GM23338 (cell line): ENCODE measurements at regions not wholly inside any gene's neighbourhood (a gene's known extent, or its start where the extent isn't known, plus 50 kb on each side); places are given as distances from the start of the nearest gene placed in this dataset.

ENCODE experiments used
- ATAC-seq: fragments of 200-7000 bp; cut with Tn5 transposase; 3 replicates; pipeline ENCODE4 v1.9.1; 2020
- DNase-seq: peaks from one replicate; pipeline ENCODE4 v3.0.0-alpha.2; 2015; ENCODE audit warnings: low spot score
- H2AFZ ChIP-seq: fragments of 200-600 bp; sonication (generic); 2 replicates; pipeline ENCODE4 v1.8.0; 2016; ENCODE audit warnings: antibody characterized with exemption, mild to moderate bottlenecking, moderate library complexity
- H3F3A ChIP-seq: fragments of 200-600 bp; sonication (generic); replicated peaks from 2 replicates; pipeline ENCODE4 v1.8.0; 2017; ENCODE audit warnings: antibody characterized with exemption, mixed run types, low read depth
- H3K27ac ChIP-seq: fragments of 200-600 bp; sonication (generic); 2 replicates; pipeline ENCODE4 v1.6.1; 2016; ENCODE audit warnings: low read depth
- H3K27me3 ChIP-seq: fragments of 200-600 bp; sonication (generic); 2 replicates; pipeline ENCODE4 v1.8.0; 2016; ENCODE audit warnings: mild to moderate bottlenecking, mixed run types, moderate library complexity; ENCODE audit not compliant: insufficient read depth
- H3K36me3 ChIP-seq: fragments of 200-600 bp; sonication (generic); 2 replicates; pipeline ENCODE4 v1.8.0; 2016; ENCODE audit warnings: mild to moderate bottlenecking; ENCODE audit not compliant: insufficient read depth
- H3K4me1 ChIP-seq: fragments of 200-600 bp; sonication (generic); 2 replicates; pipeline ENCODE4 v1.8.0; 2016; ENCODE audit warnings: mild to moderate bottlenecking, moderate library complexity; ENCODE audit not compliant: insufficient read depth
- H3K4me2 ChIP-seq: fragments of 200-600 bp; sonication (generic); 2 replicates; pipeline ENCODE4 v1.7.1; 2017; ENCODE audit warnings: mixed run types
- H3K4me3 ChIP-seq: fragments of 200-600 bp; sonication (generic); 2 replicates; pipeline ENCODE4 v1.6.1; 2016; ENCODE audit warnings: mixed run types
- H3K79me2 ChIP-seq: fragments of 200-600 bp; sonication (generic); replicated peaks from 2 replicates; pipeline ENCODE4 v1.8.0; 2017; ENCODE audit warnings: mild to moderate bottlenecking; ENCODE audit not compliant: insufficient read depth
- H3K9me2 ChIP-seq: fragments of 200-600 bp; sonication (generic); 2 replicates; pipeline ENCODE4 v1.8.0; 2017; ENCODE audit not compliant: insufficient read depth
- H4K20me1 ChIP-seq: fragments of 200-600 bp; sonication (generic); replicated peaks from 2 replicates; pipeline ENCODE4 v1.8.0; 2017; ENCODE audit warnings: mild to moderate bottlenecking; ENCODE audit not compliant: insufficient read depth
- H3K27ac Mint-ChIP-seq: 2 replicates; pipeline ENCODE4 v1.8.0; 2020; ENCODE audit warnings: inconsistent platforms, mild to moderate bottlenecking, moderate library complexity, mixed read lengths
- H3K27me3 Mint-ChIP-seq: 3 replicates; pipeline ENCODE4 v1.8.0; 2022; ENCODE audit warnings: low read depth, mild to moderate bottlenecking, moderate library complexity, mixed read lengths, inconsistent platforms; ENCODE audit not compliant: insufficient read depth, poor library complexity
- H3K36me3 Mint-ChIP-seq: 3 replicates; pipeline ENCODE4 v1.8.0; 2021; ENCODE audit warnings: low read depth, mild to moderate bottlenecking, inconsistent platforms, moderate library complexity, mixed read lengths
- H3K4me1 Mint-ChIP-seq: 3 replicates; pipeline ENCODE4 v1.8.0; 2020; ENCODE audit warnings: mild to moderate bottlenecking, inconsistent platforms, mixed read lengths
- H3K4me3 Mint-ChIP-seq: 3 replicates; pipeline ENCODE4 v1.8.0; 2021; ENCODE audit warnings: moderate library complexity, mild to moderate bottlenecking, inconsistent platforms, mixed read lengths
- H3K9me3 Mint-ChIP-seq: 3 replicates; pipeline ENCODE4 v1.8.0; 2020; ENCODE audit warnings: moderate library complexity, mild to moderate bottlenecking, inconsistent platforms, mixed read lengths
- EZH2 ChIP-seq: fragments of 200-600 bp; sonication (generic); IDR thresholded peaks from one replicate; pipeline ENCODE4 v1.8.0; 2017; ENCODE audit warnings: antibody characterized with exemption, mild to moderate bottlenecking, low read depth; ENCODE audit not compliant: unreplicated experiment
- EZH2phosphoT487 ChIP-seq: fragments of 200-600 bp; sonication (generic); IDR thresholded peaks from one replicate; pipeline ENCODE4 v1.8.1; 2018; ENCODE audit warnings: antibody characterized with exemption; ENCODE audit not compliant: unreplicated experiment
- NANOG ChIP-seq: IDR thresholded peaks from 2 replicates; pipeline ENCODE4 v1.6.1; 2016; ENCODE audit warnings: antibody characterized with exemption, borderline replicate concordance
- POLR2AphosphoS5 ChIP-seq: IDR thresholded peaks from 2 replicates; pipeline ENCODE4 v1.6.1; 2016; ENCODE audit warnings: antibody characterized with exemption, low read depth
- STAT1 ChIP-seq: IDR thresholded peaks from one replicate; pipeline ENCODE4 v1.6.1; 2016; ENCODE audit warnings: antibody characterized with exemption; ENCODE audit not compliant: unreplicated experiment
- ZNF114 ChIP-seq: fragments of 250-450 bp; sonication (Bioruptor Pico); IDR thresholded peaks from 2 replicates; pipeline ENCODE4 v1.5.0; 2020; ENCODE audit warnings: mild to moderate bottlenecking, moderate library complexity
- ZNF331 ChIP-seq: fragments of 250-450 bp; sonication (Bioruptor Pico); IDR thresholded peaks from 2 replicates; pipeline ENCODE4 v1.5.0; 2020; ENCODE audit warnings: low read depth, mild to moderate bottlenecking, moderate library complexity
- TF ChIP-seq, protein P1 (sequence below): IDR thresholded peaks from 2 replicates; pipeline ENCODE4 v1.6.1; 2016; ENCODE audit warnings: antibody characterized with exemption
- TF ChIP-seq, protein P2 (sequence below): IDR thresholded peaks from one replicate; pipeline ENCODE4 v1.6.1; 2018; ENCODE audit warnings: antibody characterized with exemption; ENCODE audit not compliant: unreplicated experiment
- TF ChIP-seq, protein P3 (sequence below), 2 experiments: fragments of 200-600 bp in 1 of 2; sonication (generic) in 1 of 2; conservative IDR thresholded peaks; 2 replicates each; pipeline versions ENCODE4 v1.5.1 to v1.6.1; 2016 to 2017; ENCODE audit warnings: antibody characterized with exemption in 2 of 2, low read depth in 2 of 2, mild to moderate bottlenecking in 2 of 2, moderate library complexity in 1 of 2

DNA sequence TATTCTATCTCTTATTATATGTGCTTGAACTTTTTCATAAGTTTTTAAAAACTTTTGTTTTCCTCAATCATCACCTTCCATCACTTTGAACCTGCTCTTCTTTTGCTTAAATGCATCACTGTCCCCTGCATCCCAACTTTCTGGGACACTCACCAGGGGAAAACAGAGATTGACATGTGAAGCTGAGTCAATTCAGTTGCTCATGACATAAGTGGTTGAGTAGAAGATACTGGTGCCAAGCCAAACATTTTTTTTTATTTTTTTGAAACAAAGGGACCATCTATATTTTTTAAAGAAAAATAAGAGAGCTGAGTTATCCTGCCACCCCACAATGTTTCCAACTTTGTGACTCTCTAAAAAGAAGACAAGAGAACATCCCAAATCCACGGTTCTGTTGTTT lies 61.8 kb upstream of the AHR start:
- no peaks in the 10 kb centered on the region for H4K20me1 ChIP-seq
- H3K4me1 ChIP-seq = no peaks in the 10 kb centered on the region
- H2AFZ ChIP-seq = no peak overlapping the region
- peaks cover 7% of the 10 kb centered on the region for H3K27me3 Mint-ChIP-seq
- no peaks in the 10 kb centered on the region for H3F3A ChIP-seq
- H3K36me3 ChIP-seq = no peaks in the 10 kb centered on the region
- H3K36me3 Mint-ChIP-seq = no peaks in the 10 kb centered on the region
- H3K27ac ChIP-seq = no peak overlapping the region
- H3K9me2 ChIP-seq = no peaks in the 10 kb centered on the region
- no peak for ATAC-seq
- no peaks in the 10 kb centered on the region for H3K4me1 Mint-ChIP-seq
- H3K27ac Mint-ChIP-seq = no peak overlapping the region
- no peak overlapping the region for H3K4me3 Mint-ChIP-seq
- H3K79me2 ChIP-seq = no peaks in the 10 kb centered on the region
- DNase-seq = no peak
- no peak overlapping the region for H3K4me3 ChIP-seq
- no peaks in the 10 kb centered on the region for H3K27me3 ChIP-seq
- no peak overlapping the region for H3K4me2 ChIP-seq
- H3K9me3 Mint-ChIP-seq = no peaks in the 10 kb centered on the region
- TF ChIP-seq NANOG (no peak), POLR2AphosphoS5 (no peak), EZH2 (no peak), STAT1 (no peak), ZNF114 (no peak)
- TF ChIP-seq, protein P1, sequence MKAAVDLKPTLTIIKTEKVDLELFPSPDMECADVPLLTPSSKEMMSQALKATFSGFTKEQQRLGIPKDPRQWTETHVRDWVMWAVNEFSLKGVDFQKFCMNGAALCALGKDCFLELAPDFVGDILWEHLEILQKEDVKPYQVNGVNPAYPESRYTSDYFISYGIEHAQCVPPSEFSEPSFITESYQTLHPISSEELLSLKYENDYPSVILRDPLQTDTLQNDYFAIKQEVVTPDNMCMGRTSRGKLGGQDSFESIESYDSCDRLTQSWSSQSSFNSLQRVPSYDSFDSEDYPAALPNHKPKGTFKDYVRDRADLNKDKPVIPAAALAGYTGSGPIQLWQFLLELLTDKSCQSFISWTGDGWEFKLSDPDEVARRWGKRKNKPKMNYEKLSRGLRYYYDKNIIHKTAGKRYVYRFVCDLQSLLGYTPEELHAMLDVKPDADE = no peak
- TF ChIP-seq, protein P2, sequence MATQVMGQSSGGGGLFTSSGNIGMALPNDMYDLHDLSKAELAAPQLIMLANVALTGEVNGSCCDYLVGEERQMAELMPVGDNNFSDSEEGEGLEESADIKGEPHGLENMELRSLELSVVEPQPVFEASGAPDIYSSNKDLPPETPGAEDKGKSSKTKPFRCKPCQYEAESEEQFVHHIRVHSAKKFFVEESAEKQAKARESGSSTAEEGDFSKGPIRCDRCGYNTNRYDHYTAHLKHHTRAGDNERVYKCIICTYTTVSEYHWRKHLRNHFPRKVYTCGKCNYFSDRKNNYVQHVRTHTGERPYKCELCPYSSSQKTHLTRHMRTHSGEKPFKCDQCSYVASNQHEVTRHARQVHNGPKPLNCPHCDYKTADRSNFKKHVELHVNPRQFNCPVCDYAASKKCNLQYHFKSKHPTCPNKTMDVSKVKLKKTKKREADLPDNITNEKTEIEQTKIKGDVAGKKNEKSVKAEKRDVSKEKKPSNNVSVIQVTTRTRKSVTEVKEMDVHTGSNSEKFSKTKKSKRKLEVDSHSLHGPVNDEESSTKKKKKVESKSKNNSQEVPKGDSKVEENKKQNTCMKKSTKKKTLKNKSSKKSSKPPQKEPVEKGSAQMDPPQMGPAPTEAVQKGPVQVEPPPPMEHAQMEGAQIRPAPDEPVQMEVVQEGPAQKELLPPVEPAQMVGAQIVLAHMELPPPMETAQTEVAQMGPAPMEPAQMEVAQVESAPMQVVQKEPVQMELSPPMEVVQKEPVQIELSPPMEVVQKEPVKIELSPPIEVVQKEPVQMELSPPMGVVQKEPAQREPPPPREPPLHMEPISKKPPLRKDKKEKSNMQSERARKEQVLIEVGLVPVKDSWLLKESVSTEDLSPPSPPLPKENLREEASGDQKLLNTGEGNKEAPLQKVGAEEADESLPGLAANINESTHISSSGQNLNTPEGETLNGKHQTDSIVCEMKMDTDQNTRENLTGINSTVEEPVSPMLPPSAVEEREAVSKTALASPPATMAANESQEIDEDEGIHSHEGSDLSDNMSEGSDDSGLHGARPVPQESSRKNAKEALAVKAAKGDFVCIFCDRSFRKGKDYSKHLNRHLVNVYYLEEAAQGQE = no peak
- TF ChIP-seq, protein P3, sequence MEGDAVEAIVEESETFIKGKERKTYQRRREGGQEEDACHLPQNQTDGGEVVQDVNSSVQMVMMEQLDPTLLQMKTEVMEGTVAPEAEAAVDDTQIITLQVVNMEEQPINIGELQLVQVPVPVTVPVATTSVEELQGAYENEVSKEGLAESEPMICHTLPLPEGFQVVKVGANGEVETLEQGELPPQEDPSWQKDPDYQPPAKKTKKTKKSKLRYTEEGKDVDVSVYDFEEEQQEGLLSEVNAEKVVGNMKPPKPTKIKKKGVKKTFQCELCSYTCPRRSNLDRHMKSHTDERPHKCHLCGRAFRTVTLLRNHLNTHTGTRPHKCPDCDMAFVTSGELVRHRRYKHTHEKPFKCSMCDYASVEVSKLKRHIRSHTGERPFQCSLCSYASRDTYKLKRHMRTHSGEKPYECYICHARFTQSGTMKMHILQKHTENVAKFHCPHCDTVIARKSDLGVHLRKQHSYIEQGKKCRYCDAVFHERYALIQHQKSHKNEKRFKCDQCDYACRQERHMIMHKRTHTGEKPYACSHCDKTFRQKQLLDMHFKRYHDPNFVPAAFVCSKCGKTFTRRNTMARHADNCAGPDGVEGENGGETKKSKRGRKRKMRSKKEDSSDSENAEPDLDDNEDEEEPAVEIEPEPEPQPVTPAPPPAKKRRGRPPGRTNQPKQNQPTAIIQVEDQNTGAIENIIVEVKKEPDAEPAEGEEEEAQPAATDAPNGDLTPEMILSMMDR (conservative IDR thresholded peaks at IDR 0.05; ENCODE audit: low read depth in 2 of 2) = no peak

DNA sequence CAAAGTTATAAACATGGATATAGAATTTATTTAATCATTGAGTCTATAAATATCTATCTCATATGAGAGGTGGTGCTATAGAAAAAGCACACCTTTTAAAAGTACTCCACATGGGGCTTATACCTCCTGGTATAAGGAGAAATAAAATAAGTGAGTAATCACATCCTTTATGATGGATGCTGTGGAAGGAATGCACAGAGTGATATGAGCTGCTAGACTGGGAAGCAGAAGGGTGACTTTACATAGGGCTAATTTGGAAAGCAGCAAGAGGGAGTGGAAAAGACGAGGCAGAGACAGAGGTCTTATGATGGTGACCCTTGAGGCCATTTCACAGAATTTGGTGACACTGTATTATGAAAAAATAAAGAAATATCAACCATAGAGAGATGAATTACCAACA lies 59.4 kb upstream of the AHR start:
- H3K9me2 ChIP-seq = no peaks in the 10 kb centered on the region
- ATAC-seq = no peak
- H2AFZ ChIP-seq = no peak overlapping the region
- no peaks in the 10 kb centered on the region for H3K36me3 Mint-ChIP-seq
- no peak for DNase-seq
- no peaks in the 10 kb centered on the region for H4K20me1 ChIP-seq
- peaks cover 5% of the 10 kb centered on the region for H3K27me3 Mint-ChIP-seq
- no peaks in the 10 kb centered on the region for H3K4me1 ChIP-seq
- H3K4me3 Mint-ChIP-seq = no peak overlapping the region
- no peaks in the 10 kb centered on the region for H3K36me3 ChIP-seq
- no peaks in the 10 kb centered on the region for H3K79me2 ChIP-seq
- H3K4me3 ChIP-seq = no peak overlapping the region
- H3K27ac Mint-ChIP-seq = no peak overlapping the region
- no peaks in the 10 kb centered on the region for H3F3A ChIP-seq
- H3K27ac ChIP-seq = no peak overlapping the region
- H3K4me1 Mint-ChIP-seq = no peaks in the 10 kb centered on the region
- no peaks in the 10 kb centered on the region for H3K27me3 ChIP-seq
- H3K9me3 Mint-ChIP-seq = no peaks in the 10 kb centered on the region
- H3K4me2 ChIP-seq = no peak overlapping the region
- TF ChIP-seq EZH2 (no peak), POLR2AphosphoS5 (no peak), ZNF331 (CRISPR knock-in tag) (no peak), NANOG (no peak), EZH2phosphoT487 (no peak)
- TF ChIP-seq, protein P1 = no peak
